ENCODE measurements at regions not wholly inside any gene's neighbourhood (a gene's known extent, or its start where the extent isn't known, plus 50 kb on each side); places are given as distances from the start of the nearest gene placed in this dataset.

GRCh38 chr6:90877616-90878015 is 290.7 kb upstream of the MAP3K7 start:
- no peak for TF ChIP-seq CTCF (IDR thresholded peaks at IDR 0.05)
- DNase-seq (ENCODE audit: low spot score) = no peak
- no peak overlapping the region for H3K27ac ChIP-seq
- no peak overlapping the region for H3K4me3 ChIP-seq

GRCh38 chr6:90874931-90875330 is 288.1 kb upstream of the MAP3K7 start:
- no peak for TF ChIP-seq CTCF (IDR thresholded peaks at IDR 0.05)
- no peak overlapping the region for H3K4me3 ChIP-seq
- DNase-seq (ENCODE audit: low spot score) = no peak
- no peak overlapping the region for H3K27ac ChIP-seq

- no peak for DNase-seq (ENCODE audit: low spot score)
- Histone ChIP-seq H3K27ac (no peak overlapping the region), H3K4me3 (peak overlapping the region; percentile 31)
- no peak for TF ChIP-seq CTCF (IDR thresholded peaks at IDR 0.05)
These were observed 286.1 kb upstream of the MAP3K7 start for GRCh38 chr6:90872981-90873380.

- Histone ChIP-seq H3K27ac (no peak overlapping the region), H3K4me3 (no peak overlapping the region)
- no peak for TF ChIP-seq CTCF (IDR thresholded peaks at IDR 0.05)
- DNase-seq (ENCODE audit: low spot score) = no peak
These were observed 283.7 kb upstream of the MAP3K7 start for GRCh38 chr6:90870561-90870960.

- no peak for TF ChIP-seq CTCF (IDR thresholded peaks at IDR 0.05)
- H3K4me3 ChIP-seq = no peak overlapping the region
- no peak overlapping the region for H3K27ac ChIP-seq
- no peak for DNase-seq (ENCODE audit: low spot score)
These were observed 281.8 kb upstream of the MAP3K7 start for GRCh38 chr6:90868656-90869055.

GRCh38 chr6:90868256-90868655 is 281.4 kb upstream of the MAP3K7 start:
- no peak for DNase-seq (ENCODE audit: low spot score)
- Histone ChIP-seq H3K27ac (no peak overlapping the region), H3K4me3 (no peak overlapping the region)
- TF ChIP-seq CTCF (IDR thresholded peaks at IDR 0.05) = no peak

GRCh38 chr6:90865513-90865912 is 278.6 kb upstream of the MAP3K7 start:
- H3K27ac ChIP-seq = no peak overlapping the region
- no peak overlapping the region for H3K4me3 ChIP-seq
- DNase-seq (ENCODE audit: low spot score) = no peak
- no peak for TF ChIP-seq CTCF (IDR thresholded peaks at IDR 0.05)
